ENCODE measurements at regions not wholly inside any gene's neighbourhood (a gene's known extent, or its start where the extent isn't known, plus 50 kb on each side); places are given as distances from the start of the nearest gene placed in this dataset.
A peak's percentile ranks its signal among the peaks of the same experiment; 100 is the strongest.

DNA sequence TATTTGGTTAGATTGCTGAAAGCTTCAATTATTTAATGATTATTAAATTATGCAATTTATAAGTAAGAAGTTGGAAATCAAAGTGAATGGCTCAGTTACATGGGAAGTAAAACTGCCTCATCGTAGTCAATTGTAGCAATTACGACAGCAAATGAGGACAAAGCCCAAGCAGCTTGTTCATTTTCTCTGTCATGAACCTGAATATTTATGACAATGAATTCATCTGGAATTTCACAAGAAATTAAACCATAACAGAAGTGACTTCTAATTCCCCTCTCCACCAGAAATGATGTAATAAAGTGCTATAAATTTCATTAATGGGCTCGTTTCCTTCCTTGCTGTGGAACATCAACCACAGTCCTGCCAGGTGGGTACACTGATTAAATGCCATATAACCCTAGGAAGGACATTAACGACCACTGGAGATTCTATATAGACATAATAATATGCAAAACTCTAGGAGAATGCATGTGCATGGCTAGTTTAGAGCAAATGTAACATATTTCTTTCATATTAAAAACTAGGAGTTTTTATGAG, 273.8 kb upstream of the DCBLD2 start:
- H3K4me1 ChIP-seq (ENCODE audit: insufficient read depth) = no peaks in the 10 kb centered on the region
- no peak overlapping the region for H3K4me3 ChIP-seq
- no peak overlapping the region for H3K27ac ChIP-seq
- no peaks in the 10 kb centered on the region for H3K9me3 ChIP-seq (ENCODE audit: low read depth)
- H3K9me2 ChIP-seq (replicated peaks; ENCODE audit: insufficient read depth) = no peaks in the 10 kb centered on the region
- no peak overlapping the region for H2AFZ ChIP-seq
- WGBS (ENCODE audit: low lambda C conversion rate, missing lambda C conversion rate) = 70% methylated on average over 4 of the region's 4 CpGs
- H4K20me1 ChIP-seq (ENCODE audit: insufficient read depth, poor library complexity, severe bottlenecking) = no peaks in the 10 kb centered on the region
- TF ChIP-seq CTCF (IDR thresholded peaks at IDR 0.05; ENCODE audit: poor library complexity) (no peak), EZH2 (IDR thresholded peaks at IDR 0.05; ENCODE audit: borderline replicate concordance) (no peak)
- no peak overlapping the region for H3K4me2 ChIP-seq
- no peak for DNase-seq (ENCODE audit: low spot score)
- H3K36me3 ChIP-seq (replicated peaks; ENCODE audit: insufficient read depth, low read depth) = no peaks in the 10 kb centered on the region
- no peaks in the 10 kb centered on the region for H3K27me3 ChIP-seq
- no peaks in the 10 kb centered on the region for H3K79me2 ChIP-seq

DNA sequence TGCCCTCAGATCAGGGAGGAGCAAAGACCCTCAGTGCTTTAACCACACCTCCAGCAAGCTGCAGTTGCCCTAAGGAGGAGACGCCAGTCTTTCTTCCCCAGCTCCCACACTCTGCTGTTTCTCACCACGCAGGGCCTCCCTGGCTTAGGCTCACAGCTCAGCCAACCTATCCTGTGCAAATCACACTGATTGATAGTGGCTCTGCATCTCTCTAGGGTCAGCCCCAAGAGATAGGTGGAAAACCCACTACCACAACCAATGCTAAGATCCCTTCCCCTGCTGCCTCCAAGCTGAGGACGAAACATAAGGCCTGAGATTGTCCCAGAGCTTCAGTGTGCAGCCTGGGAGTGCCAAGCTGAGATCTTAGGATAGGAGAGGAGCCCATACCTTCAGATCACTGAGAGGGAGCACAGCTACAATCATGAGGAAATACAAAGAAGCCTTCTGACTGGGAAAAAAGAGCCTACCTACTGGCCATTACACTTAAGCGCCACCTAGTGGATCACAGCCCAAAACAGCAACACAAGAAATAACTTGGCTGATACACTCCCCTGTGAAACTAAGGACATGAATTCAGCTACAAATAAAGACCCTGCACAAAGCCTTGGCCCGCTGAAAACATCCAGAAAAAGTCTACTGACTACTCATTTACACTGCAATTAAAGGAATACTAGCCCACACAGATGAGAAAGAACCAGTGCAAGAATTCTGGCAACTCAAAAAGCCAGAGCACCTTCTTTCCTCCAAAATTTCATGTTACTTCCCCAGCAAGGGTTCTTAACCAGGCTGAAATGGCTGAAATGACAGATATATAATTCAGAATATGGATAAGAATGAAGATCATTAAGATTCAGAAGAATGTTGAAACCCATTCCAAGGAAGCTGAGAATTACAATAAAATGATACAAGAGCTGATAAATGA, 271.5 kb upstream of the DCBLD2 start:
- no peaks in the 10 kb centered on the region for H3K79me2 ChIP-seq
- no peak overlapping the region for H3K4me2 ChIP-seq
- no peaks in the 10 kb centered on the region for H3K27me3 ChIP-seq
- WGBS (ENCODE audit: low lambda C conversion rate, missing lambda C conversion rate) = 47% methylated on average over 5 of the region's 5 CpGs
- no peak overlapping the region for H3K4me3 ChIP-seq
- H2AFZ ChIP-seq = no peak overlapping the region
- H3K4me1 ChIP-seq (ENCODE audit: insufficient read depth) = no peaks in the 10 kb centered on the region
- H3K27ac ChIP-seq = no peak overlapping the region
- H3K36me3 ChIP-seq (replicated peaks; ENCODE audit: insufficient read depth, low read depth) = no peaks in the 10 kb centered on the region
- no peaks in the 10 kb centered on the region for H4K20me1 ChIP-seq (ENCODE audit: insufficient read depth, poor library complexity, severe bottlenecking)
- H3K9me3 ChIP-seq (ENCODE audit: low read depth) = no peaks in the 10 kb centered on the region
- TF ChIP-seq EZH2phosphoT487 (IDR thresholded peaks at IDR 0.05; ENCODE audit: low read depth, severe bottlenecking, unreplicated experiment) (no peak), EZH2 (IDR thresholded peaks at IDR 0.05; ENCODE audit: borderline replicate concordance) (no peak), CTCF (IDR thresholded peaks at IDR 0.05; ENCODE audit: poor library complexity) (peak; percentile 79)
- H3K9me2 ChIP-seq (replicated peaks; ENCODE audit: insufficient read depth) = no peaks in the 10 kb centered on the region
- peak; percentile 77 for DNase-seq (ENCODE audit: low spot score)

DNA sequence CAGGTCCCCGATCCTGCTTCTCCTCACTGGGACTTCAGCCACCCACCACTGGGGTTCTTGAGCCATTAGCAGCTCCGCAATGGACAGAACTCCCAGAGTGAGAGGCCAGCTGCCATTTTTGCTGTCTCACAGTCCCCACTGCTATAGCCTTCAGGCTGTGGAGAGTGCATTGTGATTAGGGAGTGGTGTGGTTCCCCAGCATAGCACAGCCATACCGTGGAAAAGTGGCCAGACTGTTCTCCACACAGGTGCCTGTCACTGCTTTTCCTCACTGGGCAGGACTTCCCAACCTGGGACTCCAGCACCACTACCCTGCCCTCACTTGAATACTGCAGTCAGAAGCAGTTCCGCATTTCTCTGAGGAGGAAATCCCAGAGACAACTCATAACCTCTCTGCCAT, 270.3 kb upstream of the DCBLD2 start:
- Histone ChIP-seq H3K9me2 (replicated peaks; ENCODE audit: insufficient read depth) (no peaks in the 10 kb centered on the region), H3K27ac (no peak overlapping the region), H2AFZ (no peak overlapping the region), H3K36me3 (replicated peaks; ENCODE audit: insufficient read depth, low read depth) (no peaks in the 10 kb centered on the region), H3K27me3 (no peaks in the 10 kb centered on the region), H3K9me3 (ENCODE audit: low read depth) (no peaks in the 10 kb centered on the region), H3K79me2 (no peaks in the 10 kb centered on the region), H3K4me1 (ENCODE audit: insufficient read depth) (no peaks in the 10 kb centered on the region), H4K20me1 (ENCODE audit: insufficient read depth, poor library complexity, severe bottlenecking) (no peaks in the 10 kb centered on the region), H3K4me3 (no peak overlapping the region), H3K4me2 (no peak overlapping the region)
- DNase-seq (ENCODE audit: low spot score) = no peak
- no peak for TF ChIP-seq CTCF (IDR thresholded peaks at IDR 0.05; ENCODE audit: poor library complexity)
- TF ChIP-seq EZH2 (IDR thresholded peaks at IDR 0.05; ENCODE audit: borderline replicate concordance) = no peak
- no peak for TF ChIP-seq EZH2phosphoT487 (IDR thresholded peaks at IDR 0.05; ENCODE audit: low read depth, severe bottlenecking, unreplicated experiment)
- WGBS (ENCODE audit: low lambda C conversion rate, missing lambda C conversion rate) = 82% methylated on average over 4 of the region's 4 CpGs
